OCI-LY3 (cell line): ENCODE measurements at regions not wholly inside any gene's neighbourhood (a gene's known extent, or its start where the extent isn't known, plus 50 kb on each side); places are given as distances from the start of the nearest gene placed in this dataset.

Experiments
- H2AFZ ChIP-seq: fragments of 200-600, 300-600 bp; shearing (Covaris generic); 2 replicates; pipeline ENCODE4 v1.6.0; 2014; ENCODE audit warnings: antibody characterized with exemption, low read depth, low read length
- H3K27ac ChIP-seq: fragments of 200-600, 300-600 bp; sonication (generic); 2 replicates; pipeline ENCODE4 v1.5.1; 2014; ENCODE audit warnings: mild to moderate bottlenecking, low read length, moderate library complexity, mixed read lengths
- H3K27me3 ChIP-seq: fragments of 200-600, 300-600 bp; sonication (generic); 2 replicates; pipeline ENCODE4 v1.6.1; 2014; ENCODE audit warnings: low read depth, low read length, mixed read lengths
- H3K36me3 ChIP-seq: fragments of 200-600, 300-600 bp; sonication (generic); replicated peaks from 2 replicates; pipeline ENCODE3; 2014; ENCODE audit warnings: low read depth, low read length, mixed read lengths
- H3K4me1 ChIP-seq: fragments of 300-600, 200-600 bp; sonication (generic); 2 replicates; pipeline ENCODE4 v1.6.1; 2014; ENCODE audit warnings: low read length, mixed read lengths
- H3K4me2 ChIP-seq: fragments of 200-600, 300-600 bp; sonication (generic); 2 replicates; pipeline ENCODE4 v1.6.1; 2014; ENCODE audit warnings: low read length, mixed read lengths
- H3K4me3 ChIP-seq: fragments of 300-600, 200-600 bp; sonication (generic); 2 replicates; pipeline ENCODE4 v1.5.1; 2014; ENCODE audit warnings: antibody characterized with exemption, mild to moderate bottlenecking, low read length, moderate library complexity
- H3K79me2 ChIP-seq: fragments of 300-600, 200-600 bp; shearing (Covaris generic); 2 replicates; pipeline ENCODE4 v1.6.1; 2014; ENCODE audit warnings: mild to moderate bottlenecking, low read length, mixed read lengths
- H3K9ac ChIP-seq: fragments of 300-600, 200-600 bp; shearing (Covaris generic); 2 replicates; pipeline ENCODE4 v1.6.0; 2014; ENCODE audit warnings: mild to moderate bottlenecking, low read length, moderate library complexity
- H3K9me3 ChIP-seq: fragments of 200-600, 300-600 bp; shearing (Covaris generic); 2 replicates; pipeline ENCODE4 v1.6.1; 2014; ENCODE audit warnings: low read length, mixed read lengths; ENCODE audit not compliant: insufficient read depth
- H4K20me1 ChIP-seq: fragments of 200-600, 300-600 bp; sonication (generic); 2 replicates; pipeline ENCODE4 v1.6.1; 2016; ENCODE audit warnings: low read length, mixed read lengths; ENCODE audit not compliant: insufficient read depth
- CTCF ChIP-seq: fragments of 200-600, 300-600 bp; sonication (generic); IDR thresholded peaks from 2 replicates; pipeline ENCODE4 v1.5.1; 2014; ENCODE audit warnings: antibody characterized with exemption, low read length, low read depth
- EZH2phosphoT487 ChIP-seq: fragments of 200-600 bp; shearing (Covaris generic); IDR thresholded peaks from 2 replicates; pipeline ENCODE4 v1.6.1; 2018; ENCODE audit warnings: antibody characterized with exemption, mixed run types, low read depth

- TF ChIP-seq EZH2phosphoT487, result no peak
- no peak for TF ChIP-seq CTCF
- no peaks in the 10 kb centered on the region for H3K9me3 ChIP-seq
- H2AFZ ChIP-seq, result no peak overlapping the region
- H3K4me1 ChIP-seq, result no peaks in the 10 kb centered on the region
- no peaks in the 10 kb centered on the region for H3K79me2 ChIP-seq
- H3K36me3 ChIP-seq, result no peaks in the 10 kb centered on the region
- peaks cover 12% of the 10 kb centered on the region; the same call in 1 of the 2 replicates for H3K27me3 ChIP-seq
- no peak overlapping the region for H3K4me2 ChIP-seq
- no peak overlapping the region for H3K27ac ChIP-seq
- no peak overlapping the region for H3K9ac ChIP-seq
- no peak overlapping the region for H3K4me3 ChIP-seq
- H4K20me1 ChIP-seq, result no peaks in the 10 kb centered on the region
These were observed 72.3 kb downstream of the MRPL14 start for GRCh38 chr6:44054721-44055559.

- Histone ChIP-seq H3K9ac (no peak overlapping the region), H3K4me2 (no peak overlapping the region), H4K20me1 (no peaks in the 10 kb centered on the region), H3K9me3 (no peaks in the 10 kb centered on the region), H3K27ac (no peak overlapping the region), H3K79me2 (no peaks in the 10 kb centered on the region), H3K4me1 (peaks cover 7% of the 10 kb centered on the region), H3K27me3 (peaks cover 12% of the 10 kb centered on the region; the same call in 1 of the 2 replicates), H2AFZ (no peak overlapping the region), H3K36me3 (no peaks in the 10 kb centered on the region), H3K4me3 (no peak overlapping the region)
- TF ChIP-seq EZH2phosphoT487 (no peak), CTCF (no peak)
These were observed 73.3 kb downstream of the MRPL14 start for GRCh38 chr6:44053760-44054556.

GRCh38 chr6:44053106-44053756, 74.0 kb downstream of the MRPL14 start:
- Histone ChIP-seq H2AFZ (no peak overlapping the region), H3K4me1 (peaks cover 8% of the 10 kb centered on the region), H3K27ac (no peak overlapping the region), H3K36me3 (no peaks in the 10 kb centered on the region), H3K9ac (no peak overlapping the region), H3K9me3 (no peaks in the 10 kb centered on the region), H3K79me2 (no peaks in the 10 kb centered on the region), H4K20me1 (no peaks in the 10 kb centered on the region), H3K4me2 (no peak overlapping the region), H3K4me3 (no peak overlapping the region), H3K27me3 (peaks cover 12% of the 10 kb centered on the region; the same call in 1 of the 2 replicates)
- TF ChIP-seq EZH2phosphoT487 (no peak), CTCF (no peak)
